HepG2 (cell line): ENCODE measurements at regions not wholly inside any gene's neighbourhood (a gene's known extent, or its start where the extent isn't known, plus 50 kb on each side); places are given as distances from the start of the nearest gene placed in this dataset.

Experiments used
- BHLHE40 ChIP-seq: IDR thresholded peaks from 2 replicates; pipeline ENCODE4 v1.6.1; 2011; ENCODE audit warnings: low read length, improper control_type of control experiment
- CENPBD1 ChIP-seq: sonication (generic); formaldehyde crosslinking; IDR thresholded peaks from 2 replicates; pipeline ENCODE4 v1.8.0; 2022; ENCODE audit warnings: missing genetic modification reagents, low read depth, mild to moderate bottlenecking, borderline replicate concordance
- CHD2 ChIP-seq: IDR thresholded peaks from 2 replicates; pipeline ENCODE4 v1.6.1; 2011; ENCODE audit warnings: low read depth, low read length, improper control_type of control experiment
- FOXP4 ChIP-seq: sonication (generic); formaldehyde crosslinking; IDR thresholded peaks from 2 replicates; pipeline ENCODE4 v1.4.0; 2020; ENCODE audit warnings: missing genetic modification reagents
- GABPA ChIP-seq, 2 experiments: IDR thresholded peaks; 2 replicates each; pipeline ENCODE4 v1.6.1; 2011 to 2016; ENCODE audit warnings: low read depth in 2 of 2, low read length in 1 of 2, missing biosample characterization in 1 of 2, missing genetic modification characterization in 1 of 2
- KLF11 ChIP-seq: IDR thresholded peaks from 2 replicates; pipeline ENCODE4 v1.6.1; 2016; ENCODE audit warnings: missing compliant biosample characterization
- MXI1 ChIP-seq: IDR thresholded peaks from 3 replicates; pipeline ENCODE4 v1.6.1; 2012; ENCODE audit warnings: low read depth, low read length, inconsistent platforms, borderline replicate concordance
- MZF1 ChIP-seq: sonication (generic); formaldehyde crosslinking; IDR thresholded peaks from 2 replicates; pipeline ENCODE4 v1.8.1; 2023; ENCODE audit warnings: mild to moderate bottlenecking, missing genetic modification reagents, borderline replicate concordance
- NCOA2 ChIP-seq: sonication (generic); formaldehyde crosslinking; IDR thresholded peaks from 2 replicates; pipeline ENCODE4 v1.8.0; 2022; ENCODE audit warnings: inconsistent platforms
- PRMT3 ChIP-seq: sonication (generic); formaldehyde crosslinking; IDR thresholded peaks from 2 replicates; pipeline ENCODE4 v1.8.1; 2022; ENCODE audit warnings: low read depth, mild to moderate bottlenecking, moderate library complexity, missing genetic modification reagents, borderline replicate concordance
- SIX4 ChIP-seq: sonication (generic); formaldehyde crosslinking; IDR thresholded peaks from 2 replicates; pipeline ENCODE4 v1.4.0; 2020; ENCODE audit warnings: missing genetic modification reagents
- SUZ12 ChIP-seq: fragments of 150-350 bp; IDR thresholded peaks from 2 replicates; pipeline ENCODE4 v1.6.1; 2014; ENCODE audit warnings: low read depth, low read length
- ZBTB10 ChIP-seq: sonication (generic); formaldehyde crosslinking; IDR thresholded peaks from 2 replicates; pipeline ENCODE4 v1.4.0; 2020; ENCODE audit warnings: missing genetic modification reagents, borderline replicate concordance
- ZFP41 ChIP-seq: sonication (generic); formaldehyde crosslinking; IDR thresholded peaks from 2 replicates; pipeline ENCODE4 v1.4.0; 2020; ENCODE audit warnings: mild to moderate bottlenecking, missing genetic modification reagents, borderline replicate concordance
- ZNF205 ChIP-seq: IDR thresholded peaks from 2 replicates; pipeline ENCODE4 v1.6.1; 2018; ENCODE audit warnings: missing biosample characterization, missing genetic modification reagents
- ZNF589 ChIP-seq: sonication (generic); formaldehyde crosslinking; conservative IDR thresholded peaks from 2 replicates; pipeline ENCODE4 v1.8.0; 2022; ENCODE audit warnings: mild to moderate bottlenecking, moderate library complexity, missing genetic modification reagents
- ZNF75D ChIP-seq: sonication (generic); formaldehyde crosslinking; IDR thresholded peaks from 2 replicates; pipeline ENCODE4 v1.8.1; 2023; ENCODE audit warnings: missing genetic modification reagents, mild to moderate bottlenecking, borderline replicate concordance
- ZNF83 ChIP-seq: sonication (generic); formaldehyde crosslinking; IDR thresholded peaks from 2 replicates; pipeline ENCODE4 v1.4.0; 2020; ENCODE audit warnings: missing genetic modification reagents, mild to moderate bottlenecking, borderline replicate concordance
- ZSCAN30 ChIP-seq: sonication (generic); formaldehyde crosslinking; IDR thresholded peaks from 2 replicates; pipeline ENCODE4 v1.5.0; 2020; ENCODE audit warnings: mild to moderate bottlenecking, missing genetic modification reagents
- ZSCAN9 ChIP-seq: IDR thresholded peaks from 2 replicates; pipeline ENCODE4 v1.6.1; 2016; ENCODE audit warnings: borderline replicate concordance

GRCh38 chr20:50267041-50267865, 76.6 kb downstream of the CEBPB start (continued):
- no peak for TF ChIP-seq ZNF205 (CRISPR knock-in tag)
- no peak for TF ChIP-seq ZFP41 (CRISPR knock-in tag)
- TF ChIP-seq BHLHE40, result peak; percentile 19; the same call in 1 of the 2 replicates
- TF ChIP-seq MXI1, result no peak
- TF ChIP-seq ZSCAN30, result no peak
- no peak for TF ChIP-seq MZF1
- no peak for TF ChIP-seq GABPA (IDR thresholded peaks at IDR 0.05; ENCODE audit: low read depth, low read length)
- TF ChIP-seq GABPA (CRISPR knock-in tag; IDR thresholded peaks at IDR 0.05; ENCODE audit: low read depth), result no peak
- peak; percentile 15; the same call in 1 of the 2 replicates for TF ChIP-seq FOXP4 (CRISPR knock-in tag)
- TF ChIP-seq CHD2, result no peak
- no peak; the same call in 1 of the 2 replicates for TF ChIP-seq ZNF83
- TF ChIP-seq ZNF589, result no peak
- no peak for TF ChIP-seq CENPBD1 (CRISPR knock-in tag)
- TF ChIP-seq NCOA2 (CRISPR knock-in tag), result peak; percentile 62
- no peak for TF ChIP-seq ZNF75D (CRISPR knock-in tag)
- peak; percentile 92; the same call in 1 of the 2 replicates for TF ChIP-seq ZBTB10 (CRISPR knock-in tag)
- no peak for TF ChIP-seq ZSCAN9 (CRISPR knock-in tag)
- TF ChIP-seq SIX4 (CRISPR knock-in tag), result no peak
- TF ChIP-seq SUZ12, result no peak
- no peak for TF ChIP-seq KLF11 (CRISPR knock-in tag)
- TF ChIP-seq PRMT3 (CRISPR knock-in tag), result no peak
